PFSK-1 (cell line): ENCODE measurements at regions not wholly inside any gene's neighbourhood (a gene's known extent, or its start where the extent isn't known, plus 50 kb on each side); places are given as distances from the start of the nearest gene placed in this dataset.

Experiments
- FOXP2 ChIP-seq: optimal IDR thresholded peaks from 2 replicates; pipeline ENCODE3; 2011; ENCODE audit warnings: borderline replicate concordance, control low read depth, inconsistent platforms; ENCODE audit not compliant: insufficient read depth; ENCODE audit errors: extremely low read length, extremely low read depth
- POLR2AphosphoS5 ChIP-seq: IDR thresholded peaks from 2 replicates; pipeline ENCODE4 v1.6.1; 2012; ENCODE audit warnings: low read depth, mild to moderate bottlenecking, control low read depth, low read length, moderate library complexity
- SIN3A ChIP-seq: IDR thresholded peaks from 2 replicates; pipeline ENCODE4 v1.6.1; 2012; ENCODE audit warnings: mild to moderate bottlenecking, low read length, moderate library complexity, borderline replicate concordance; ENCODE audit not compliant: insufficient read depth
- TAF1 ChIP-seq: IDR thresholded peaks from 2 replicates; pipeline ENCODE4 v1.6.1; 2012; ENCODE audit warnings: low read length, control low read depth, borderline replicate concordance; ENCODE audit not compliant: insufficient read depth
- TF ChIP-seq, protein P1 (sequence below), 2 experiments: IDR thresholded peaks; 2 replicates each; pipeline versions ENCODE4 v1.6.1 to v1.8.0; 2011 to 2012; ENCODE audit warnings: low read depth in 2 of 2, low read length in 2 of 2, control low read depth in 1 of 2, inconsistent platforms in 1 of 2, mild to moderate bottlenecking in 1 of 2, moderate library complexity in 1 of 2; ENCODE audit not compliant: insufficient read depth in 1 of 2

DNA sequence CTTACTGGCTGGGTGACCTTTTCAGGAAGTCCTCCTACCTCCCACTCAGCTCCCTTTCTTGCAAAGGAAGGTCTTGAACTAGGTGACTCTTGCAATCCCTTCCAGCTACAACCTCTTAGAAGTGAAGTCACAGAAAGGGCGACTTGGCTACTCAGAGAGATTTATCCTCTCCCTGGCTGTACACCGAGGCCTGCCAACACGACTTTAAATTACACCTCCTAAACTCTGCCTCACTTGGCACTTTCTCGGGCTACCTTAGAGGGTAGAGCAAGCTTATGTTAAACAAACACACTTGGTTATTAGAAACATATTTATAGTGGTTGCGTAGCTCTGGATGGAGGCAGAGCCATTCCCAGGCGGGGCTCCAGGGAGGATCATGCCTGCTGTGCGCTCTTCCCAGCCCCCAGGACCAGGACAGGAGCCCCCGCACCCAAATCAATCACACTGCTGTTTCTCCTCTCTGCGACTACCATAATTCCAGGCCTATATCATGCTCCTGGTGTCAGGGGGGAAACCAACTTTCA lies 358.4 kb downstream of the BUD13 start:
- no peak for TF ChIP-seq POLR2AphosphoS5
- TF ChIP-seq TAF1 = no peak
- TF ChIP-seq, protein P1, sequence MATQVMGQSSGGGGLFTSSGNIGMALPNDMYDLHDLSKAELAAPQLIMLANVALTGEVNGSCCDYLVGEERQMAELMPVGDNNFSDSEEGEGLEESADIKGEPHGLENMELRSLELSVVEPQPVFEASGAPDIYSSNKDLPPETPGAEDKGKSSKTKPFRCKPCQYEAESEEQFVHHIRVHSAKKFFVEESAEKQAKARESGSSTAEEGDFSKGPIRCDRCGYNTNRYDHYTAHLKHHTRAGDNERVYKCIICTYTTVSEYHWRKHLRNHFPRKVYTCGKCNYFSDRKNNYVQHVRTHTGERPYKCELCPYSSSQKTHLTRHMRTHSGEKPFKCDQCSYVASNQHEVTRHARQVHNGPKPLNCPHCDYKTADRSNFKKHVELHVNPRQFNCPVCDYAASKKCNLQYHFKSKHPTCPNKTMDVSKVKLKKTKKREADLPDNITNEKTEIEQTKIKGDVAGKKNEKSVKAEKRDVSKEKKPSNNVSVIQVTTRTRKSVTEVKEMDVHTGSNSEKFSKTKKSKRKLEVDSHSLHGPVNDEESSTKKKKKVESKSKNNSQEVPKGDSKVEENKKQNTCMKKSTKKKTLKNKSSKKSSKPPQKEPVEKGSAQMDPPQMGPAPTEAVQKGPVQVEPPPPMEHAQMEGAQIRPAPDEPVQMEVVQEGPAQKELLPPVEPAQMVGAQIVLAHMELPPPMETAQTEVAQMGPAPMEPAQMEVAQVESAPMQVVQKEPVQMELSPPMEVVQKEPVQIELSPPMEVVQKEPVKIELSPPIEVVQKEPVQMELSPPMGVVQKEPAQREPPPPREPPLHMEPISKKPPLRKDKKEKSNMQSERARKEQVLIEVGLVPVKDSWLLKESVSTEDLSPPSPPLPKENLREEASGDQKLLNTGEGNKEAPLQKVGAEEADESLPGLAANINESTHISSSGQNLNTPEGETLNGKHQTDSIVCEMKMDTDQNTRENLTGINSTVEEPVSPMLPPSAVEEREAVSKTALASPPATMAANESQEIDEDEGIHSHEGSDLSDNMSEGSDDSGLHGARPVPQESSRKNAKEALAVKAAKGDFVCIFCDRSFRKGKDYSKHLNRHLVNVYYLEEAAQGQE (IDR thresholded peaks at IDR 0.05; ENCODE audit: insufficient read depth in 1 of 2, low read depth in 2 of 2, low read length in 2 of 2) = no peak
- TF ChIP-seq SIN3A = no peak
- no peak for TF ChIP-seq FOXP2
